ENCODE measurements at regions not wholly inside any gene's neighbourhood (a gene's known extent, or its start where the extent isn't known, plus 50 kb on each side); places are given as distances from the start of the nearest gene placed in this dataset. TPM values are rescaled to one million over a fixed set of nuclear protein-coding genes. Genes with fewer than 3 reads are reported as not detected.

Small RNA genes in the stretch of these regions (small RNA-seq; reads per million reads assigned to genes)
- not detected for gene RNU6-929P

Measured in skeletal muscle satellite cell (primary cell).